ENCODE measurements at regions not wholly inside any gene's neighbourhood (a gene's known extent, or its start where the extent isn't known, plus 50 kb on each side); places are given as distances from the start of the nearest gene placed in this dataset.

GRCh38 chr16:66291833-66292232, 74.7 kb upstream of the CDH5 start:
- TF ChIP-seq ATF3 (IDR thresholded peaks at IDR 0.05) (no peak), JUND (IDR thresholded peaks at IDR 0.05) (no peak), POLR2A (IDR thresholded peaks at IDR 0.05; ENCODE audit: borderline replicate concordance, extremely low read depth, insufficient read depth, insufficient read length) (no peak), MAX (IDR thresholded peaks at IDR 0.05) (no peak), POLR2AphosphoS5 (IDR thresholded peaks at IDR 0.05; ENCODE audit: low read depth, low read length) (no peak), EZH2 (IDR thresholded peaks at IDR 0.05) (no peak), CTCF (IDR thresholded peaks at IDR 0.05 in 2 of 3, conservative IDR thresholded peaks at IDR 0.05 in 1 of 3; ENCODE audit: borderline replicate concordance in 1 of 3, insufficient read depth in 1 of 3, low read depth in 2 of 3, low read length in 2 of 3) (no peak), YY1 (IDR thresholded peaks at IDR 0.05; ENCODE audit: extremely low read depth, insufficient replicate concordance, low read depth, low read length) (no peak), ZFX (IDR thresholded peaks at IDR 0.05) (no peak), REST (IDR thresholded peaks at IDR 0.05; ENCODE audit: low read depth) (no peak), CBX3 (IDR thresholded peaks at IDR 0.05; ENCODE audit: low read depth) (no peak)
